ENCODE measurements at regions not wholly inside any gene's neighbourhood (a gene's known extent, or its start where the extent isn't known, plus 50 kb on each side); places are given as distances from the start of the nearest gene placed in this dataset.
A peak's percentile ranks its signal among the peaks of the same experiment; 100 is the strongest.

DNA sequence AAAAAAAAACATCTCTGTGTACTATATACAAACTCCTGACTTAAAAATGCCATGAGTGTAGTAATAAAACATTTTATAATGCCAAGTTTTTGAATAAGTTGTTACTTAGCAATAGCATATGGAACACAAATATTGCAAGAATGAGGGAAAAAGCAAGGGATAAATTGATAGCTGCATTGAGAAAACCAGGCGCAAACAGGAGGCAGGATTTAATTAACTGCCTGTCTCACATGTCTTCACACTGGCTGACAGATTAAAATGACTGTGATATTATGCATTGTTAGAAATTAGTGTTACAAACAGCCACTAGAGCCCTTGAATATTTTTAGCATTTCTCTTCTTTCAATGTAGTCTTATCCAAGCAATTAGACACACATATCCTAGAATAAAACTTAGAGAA is 1817.5 kb upstream of the NUDT12 start:
- H3K9me3 Mint-ChIP-seq = no peaks in the 10 kb centered on the region
- no peaks in the 10 kb centered on the region for H3K27me3 Mint-ChIP-seq (ENCODE audit: low read depth, poor library complexity)
- H3K4me1 Mint-ChIP-seq = no peaks in the 10 kb centered on the region
- DNase-seq = no peak
- TF ChIP-seq, protein P1, sequence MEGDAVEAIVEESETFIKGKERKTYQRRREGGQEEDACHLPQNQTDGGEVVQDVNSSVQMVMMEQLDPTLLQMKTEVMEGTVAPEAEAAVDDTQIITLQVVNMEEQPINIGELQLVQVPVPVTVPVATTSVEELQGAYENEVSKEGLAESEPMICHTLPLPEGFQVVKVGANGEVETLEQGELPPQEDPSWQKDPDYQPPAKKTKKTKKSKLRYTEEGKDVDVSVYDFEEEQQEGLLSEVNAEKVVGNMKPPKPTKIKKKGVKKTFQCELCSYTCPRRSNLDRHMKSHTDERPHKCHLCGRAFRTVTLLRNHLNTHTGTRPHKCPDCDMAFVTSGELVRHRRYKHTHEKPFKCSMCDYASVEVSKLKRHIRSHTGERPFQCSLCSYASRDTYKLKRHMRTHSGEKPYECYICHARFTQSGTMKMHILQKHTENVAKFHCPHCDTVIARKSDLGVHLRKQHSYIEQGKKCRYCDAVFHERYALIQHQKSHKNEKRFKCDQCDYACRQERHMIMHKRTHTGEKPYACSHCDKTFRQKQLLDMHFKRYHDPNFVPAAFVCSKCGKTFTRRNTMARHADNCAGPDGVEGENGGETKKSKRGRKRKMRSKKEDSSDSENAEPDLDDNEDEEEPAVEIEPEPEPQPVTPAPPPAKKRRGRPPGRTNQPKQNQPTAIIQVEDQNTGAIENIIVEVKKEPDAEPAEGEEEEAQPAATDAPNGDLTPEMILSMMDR (IDR thresholded peaks at IDR 0.05) = no peak
- no peak overlapping the region for H3K4me3 Mint-ChIP-seq
- no peak overlapping the region for H3K27ac Mint-ChIP-seq
- no peaks in the 10 kb centered on the region for H3K36me3 Mint-ChIP-seq (ENCODE audit: low read depth)

DNA sequence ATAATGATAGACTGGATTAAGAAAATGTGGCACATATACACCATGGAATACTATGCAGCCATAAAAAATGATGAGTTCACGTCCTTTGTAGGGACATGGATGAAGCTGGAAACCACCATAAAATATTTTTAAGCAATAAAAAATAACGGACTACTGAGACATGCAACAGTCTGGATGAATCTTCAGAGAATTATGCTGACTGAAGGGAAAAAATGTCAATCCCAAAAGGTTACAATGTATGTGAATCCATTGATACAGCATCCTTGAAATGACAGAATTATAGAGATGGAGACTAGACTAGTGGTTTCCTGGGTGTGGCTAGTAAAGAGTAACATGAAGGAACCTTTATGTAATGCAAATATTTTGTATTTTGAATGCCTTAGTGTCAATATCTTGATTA is 1808.6 kb upstream of the NUDT12 start:
- no peaks in the 10 kb centered on the region for H3K36me3 Mint-ChIP-seq (ENCODE audit: low read depth)
- H3K27ac Mint-ChIP-seq = no peak overlapping the region
- TF ChIP-seq, protein P1 (IDR thresholded peaks at IDR 0.05) = no peak
- DNase-seq = no peak
- H3K9me3 Mint-ChIP-seq = no peaks in the 10 kb centered on the region
- no peak overlapping the region for H3K4me3 Mint-ChIP-seq
- H3K27me3 Mint-ChIP-seq (ENCODE audit: low read depth, poor library complexity) = no peaks in the 10 kb centered on the region
- no peaks in the 10 kb centered on the region for H3K4me1 Mint-ChIP-seq

DNA sequence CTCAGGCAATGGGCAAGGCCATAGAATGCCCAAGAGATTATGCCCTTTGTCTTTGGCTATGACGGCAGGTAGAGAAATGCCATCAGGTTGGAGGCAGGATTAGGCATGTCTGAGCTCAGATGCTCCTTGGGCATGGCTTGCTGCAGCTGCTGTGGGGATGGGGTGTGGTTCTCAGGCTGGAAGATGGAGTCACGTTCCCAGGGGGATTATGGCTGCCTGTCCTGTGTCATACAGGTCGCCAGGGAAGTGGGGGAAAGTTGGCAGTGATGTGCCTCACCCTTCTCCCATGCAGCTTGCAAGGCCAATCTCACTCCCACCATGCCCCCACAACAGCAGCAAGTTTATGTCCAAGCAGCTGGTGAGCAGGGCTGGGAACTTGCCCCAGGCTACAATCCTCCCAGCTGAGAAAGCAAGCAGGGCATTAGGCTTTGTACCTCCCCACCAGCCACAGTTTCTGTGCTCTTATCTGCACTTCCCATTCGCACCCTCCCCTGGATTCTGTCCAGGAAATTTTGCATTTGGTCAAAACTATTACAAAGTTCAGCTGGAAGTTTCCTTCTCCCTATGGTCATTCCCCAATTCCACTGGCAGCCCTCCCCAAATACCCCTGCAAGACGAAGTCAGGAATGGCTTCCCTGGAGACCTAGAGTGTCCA is 1788.0 kb upstream of the NUDT12 start:
- Mint-ChIP-seq H3K4me3 (no peak overlapping the region), H3K9me3 (no peaks in the 10 kb centered on the region), H3K27ac (no peak overlapping the region), H3K36me3 (ENCODE audit: low read depth) (no peaks in the 10 kb centered on the region), H3K27me3 (ENCODE audit: low read depth, poor library complexity) (no peaks in the 10 kb centered on the region), H3K4me1 (no peaks in the 10 kb centered on the region)
- TF ChIP-seq, protein P1 (IDR thresholded peaks at IDR 0.05) = no peak
- no peak for DNase-seq

DNA sequence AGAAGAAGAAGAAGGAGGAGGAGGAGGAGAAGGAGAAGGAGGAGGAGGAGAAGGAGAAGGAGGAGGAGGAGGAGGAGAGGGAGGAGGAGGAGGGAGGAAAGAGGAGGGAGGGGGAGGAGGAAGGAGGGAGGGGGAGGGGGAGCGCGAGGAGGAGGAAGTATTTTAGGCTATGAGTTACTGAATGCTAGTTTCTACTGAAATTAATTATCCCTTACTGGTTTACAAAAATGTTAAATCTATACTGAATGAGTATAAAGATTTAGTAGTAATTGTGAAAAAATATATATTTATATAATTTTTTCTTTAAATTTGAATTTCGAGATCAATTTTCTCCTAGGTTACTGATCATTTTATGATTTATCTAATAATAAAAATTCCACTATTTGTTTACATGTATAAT is 1769.0 kb upstream of the NUDT12 start:
- no peaks in the 10 kb centered on the region for H3K36me3 Mint-ChIP-seq (ENCODE audit: low read depth)
- no peaks in the 10 kb centered on the region for H3K27me3 Mint-ChIP-seq (ENCODE audit: low read depth, poor library complexity)
- H3K9me3 Mint-ChIP-seq = peaks cover 7% of the 10 kb centered on the region
- H3K4me3 Mint-ChIP-seq = no peak overlapping the region
- TF ChIP-seq, protein P1 (IDR thresholded peaks at IDR 0.05) = no peak
- no peak overlapping the region for H3K27ac Mint-ChIP-seq
- no peaks in the 10 kb centered on the region for H3K4me1 Mint-ChIP-seq
- DNase-seq = no peak

DNA sequence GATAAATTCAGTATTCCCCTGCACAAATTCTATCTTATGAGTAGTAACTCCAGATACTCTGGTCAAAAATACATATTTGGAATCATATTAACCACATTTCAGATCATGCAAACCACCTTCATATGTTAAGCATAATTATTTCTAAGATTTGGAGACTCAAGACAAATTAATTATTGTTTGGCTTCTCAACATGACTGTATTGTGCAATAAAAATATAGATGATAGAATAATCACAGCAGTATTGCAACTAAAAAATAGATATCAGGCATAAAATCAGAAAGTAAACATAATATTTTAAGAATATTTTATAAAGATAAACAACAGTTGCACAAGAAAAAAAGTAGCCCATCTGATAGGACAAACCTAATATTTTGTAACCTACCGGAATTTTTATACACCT is 1767.6 kb upstream of the NUDT12 start:
- Mint-ChIP-seq H3K36me3 (ENCODE audit: low read depth) (no peaks in the 10 kb centered on the region), H3K27me3 (ENCODE audit: low read depth, poor library complexity) (no peaks in the 10 kb centered on the region), H3K4me3 (no peak overlapping the region), H3K4me1 (no peaks in the 10 kb centered on the region), H3K9me3 (peaks cover 7% of the 10 kb centered on the region), H3K27ac (no peak overlapping the region)
- DNase-seq = no peak
- TF ChIP-seq, protein P1 (IDR thresholded peaks at IDR 0.05) = no peak

DNA sequence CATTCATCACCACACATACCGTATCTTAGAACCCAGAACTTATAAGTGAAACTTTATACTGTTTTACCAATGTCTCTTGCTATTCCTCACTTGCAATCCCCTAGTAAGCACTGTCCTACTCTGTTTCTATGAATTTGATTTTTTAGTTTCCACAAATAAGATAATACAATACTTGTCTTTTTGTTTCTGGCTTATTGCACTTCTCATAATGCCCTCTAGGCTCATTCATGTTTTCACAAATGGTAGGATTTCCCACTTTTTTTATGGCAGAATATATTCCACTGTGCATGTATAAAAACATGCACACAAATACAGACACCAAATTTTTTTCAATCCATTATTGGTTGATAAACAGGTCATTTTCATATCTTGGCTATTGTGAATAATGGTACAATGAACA is 1742.3 kb upstream of the NUDT12 start:
- TF ChIP-seq, protein P1 (IDR thresholded peaks at IDR 0.05) = peak; percentile 35
- no peak overlapping the region for H3K27ac Mint-ChIP-seq
- H3K9me3 Mint-ChIP-seq = no peaks in the 10 kb centered on the region
- H3K4me3 Mint-ChIP-seq = no peak overlapping the region
- H3K4me1 Mint-ChIP-seq = no peaks in the 10 kb centered on the region
- no peaks in the 10 kb centered on the region for H3K36me3 Mint-ChIP-seq (ENCODE audit: low read depth)
- DNase-seq = no peak
- peaks cover 3% of the 10 kb centered on the region for H3K27me3 Mint-ChIP-seq (ENCODE audit: low read depth, poor library complexity)

Measured in nephron progenitor cell (in vitro differentiated cells).